ENCODE measurements at regions not wholly inside any gene's neighbourhood (a gene's known extent, or its start where the extent isn't known, plus 50 kb on each side); places are given as distances from the start of the nearest gene placed in this dataset.
"Not testable (repeated sequence)": the region's sequence is repeated elsewhere in the genome, so short reads cannot be mapped to it uniquely, and the experiment has no call there.

- no peak for ATAC-seq (replicated peaks)
- H3K27me3 Mint-ChIP-seq = no peaks in the 10 kb centered on the region
- H3K4me1 Mint-ChIP-seq = peaks cover 4% of the 10 kb centered on the region
- H3K4me3 Mint-ChIP-seq = no peak overlapping the region
- no peaks in the 10 kb centered on the region for H3K36me3 Mint-ChIP-seq (ENCODE audit: low read depth)
- peaks cover 11% of the 10 kb centered on the region for H3K9me3 Mint-ChIP-seq
- no peak overlapping the region for H3K27ac Mint-ChIP-seq
These were observed 193.5 kb upstream of the NDUFV2 start for GRCh38 chr18:8908792-8909510.

- H3K4me3 Mint-ChIP-seq = peak overlapping the region; percentile 3
- H3K9me3 Mint-ChIP-seq = peaks cover 14% of the 10 kb centered on the region
- no peak overlapping the region for H3K27ac Mint-ChIP-seq
- H3K27me3 Mint-ChIP-seq = no peaks in the 10 kb centered on the region
- no peak for ATAC-seq (replicated peaks)
- H3K4me1 Mint-ChIP-seq = peaks cover 4% of the 10 kb centered on the region
- no peaks in the 10 kb centered on the region for H3K36me3 Mint-ChIP-seq (ENCODE audit: low read depth)
These were observed 192.2 kb upstream of the NDUFV2 start for GRCh38 chr18:8910186-8910822.

GRCh38 chr18:8910843-8911242, 191.7 kb upstream of the NDUFV2 start:
- Mint-ChIP-seq H3K27me3 (no peaks in the 10 kb centered on the region), H3K4me3 (no peak overlapping the region), H3K36me3 (ENCODE audit: low read depth) (no peaks in the 10 kb centered on the region), H3K4me1 (peaks cover 4% of the 10 kb centered on the region), H3K9me3 (peaks cover 12% of the 10 kb centered on the region), H3K27ac (no peak overlapping the region)
- no peak for ATAC-seq (replicated peaks)

GRCh38 chr18:8911408-8912340, 190.8 kb upstream of the NDUFV2 start:
- Mint-ChIP-seq H3K36me3 (ENCODE audit: low read depth) (no peaks in the 10 kb centered on the region), H3K4me1 (peaks cover 4% of the 10 kb centered on the region), H3K9me3 (peaks cover 12% of the 10 kb centered on the region), H3K27me3 (no peaks in the 10 kb centered on the region), H3K27ac (no peak overlapping the region), H3K4me3 (no peak overlapping the region)
- ATAC-seq (replicated peaks) = no peak

GRCh38 chr18:8912348-8913326, 189.9 kb upstream of the NDUFV2 start:
- no peak for ATAC-seq (replicated peaks)
- peaks cover 12% of the 10 kb centered on the region for H3K9me3 Mint-ChIP-seq
- no peak overlapping the region for H3K27ac Mint-ChIP-seq
- peaks cover 4% of the 10 kb centered on the region for H3K4me1 Mint-ChIP-seq
- H3K4me3 Mint-ChIP-seq = no peak overlapping the region
- H3K36me3 Mint-ChIP-seq (ENCODE audit: low read depth) = no peaks in the 10 kb centered on the region
- H3K27me3 Mint-ChIP-seq = no peaks in the 10 kb centered on the region

- H3K4me3 Mint-ChIP-seq; ATAC-seq (replicated peaks); H3K27me3 Mint-ChIP-seq; H3K27ac Mint-ChIP-seq; H3K4me1 Mint-ChIP-seq; H3K36me3 Mint-ChIP-seq (ENCODE audit: low read depth): not testable (repeated sequence)
- peaks cover 12% of the 10 kb centered on the region for H3K9me3 Mint-ChIP-seq
These were observed 188.7 kb upstream of the NDUFV2 start for GRCh38 chr18:8913606-8914403.

- peaks cover 12% of the 10 kb centered on the region for H3K9me3 Mint-ChIP-seq
- not testable (repeated sequence) for H3K4me1 Mint-ChIP-seq; ATAC-seq (replicated peaks); H3K36me3 Mint-ChIP-seq (ENCODE audit: low read depth); H3K4me3 Mint-ChIP-seq; H3K27ac Mint-ChIP-seq; H3K27me3 Mint-ChIP-seq
These were observed 187.9 kb upstream of the NDUFV2 start for GRCh38 chr18:8914404-8915264.

- not testable (repeated sequence) for H3K27ac Mint-ChIP-seq; ATAC-seq (replicated peaks); H3K27me3 Mint-ChIP-seq; H3K36me3 Mint-ChIP-seq (ENCODE audit: low read depth); H3K4me1 Mint-ChIP-seq; H3K9me3 Mint-ChIP-seq; H3K4me3 Mint-ChIP-seq
These were observed 181.4 kb upstream of the NDUFV2 start for GRCh38 chr18:8920856-8921787.

- Mint-ChIP-seq H3K4me3 (no peak overlapping the region), H3K27me3 (peaks cover 4% of the 10 kb centered on the region), H3K9me3 (peaks cover 13% of the 10 kb centered on the region), H3K4me1 (no peaks in the 10 kb centered on the region), H3K36me3 (ENCODE audit: low read depth) (no peaks in the 10 kb centered on the region), H3K27ac (no peak overlapping the region)
- ATAC-seq (replicated peaks) = no peak
These were observed 176.0 kb upstream of the NDUFV2 start for GRCh38 chr18:8926464-8926863.

- Mint-ChIP-seq H3K4me3 (no peak overlapping the region), H3K9me3 (peaks cover 13% of the 10 kb centered on the region), H3K4me1 (no peaks in the 10 kb centered on the region), H3K27me3 (peaks cover 7% of the 10 kb centered on the region), H3K36me3 (ENCODE audit: low read depth) (no peaks in the 10 kb centered on the region), H3K27ac (no peak overlapping the region)
- ATAC-seq (replicated peaks) = no peak
These were observed 174.5 kb upstream of the NDUFV2 start for GRCh38 chr18:8928044-8928443.

GRCh38 chr18:8928847-8929780, 173.4 kb upstream of the NDUFV2 start:
- Mint-ChIP-seq H3K9me3 (peaks cover 13% of the 10 kb centered on the region), H3K36me3 (ENCODE audit: low read depth) (no peaks in the 10 kb centered on the region), H3K27me3 (peaks cover 7% of the 10 kb centered on the region), H3K4me1 (no peaks in the 10 kb centered on the region), H3K4me3 (no peak overlapping the region), H3K27ac (no peak overlapping the region)
- ATAC-seq (replicated peaks) = no peak

Data from activated T-helper 17 cell treated with anti-CD3 and anti-CD28 coated beads, Interleukin-2, amount 50 U/mL, for 72 hours (primary cell).